Peyer's patch (tissue), 4 donors: ENCODE measurements at regions not wholly inside any gene's neighbourhood (a gene's known extent, or its start where the extent isn't known, plus 50 kb on each side); places are given as distances from the start of the nearest gene placed in this dataset.

Experiments
- DNase-seq, 3 donors: peaks; one replicate each; pipeline ENCODE4 v3.0.0-alpha.2; 2017 to 2019
- H3K27ac ChIP-seq, 4 donors: fragments of 200-600 bp; sonication (generic); one replicate each; pipeline ENCODE4 v1.5.1; 2016 to 2019
- H3K27me3 ChIP-seq, 2 donors: fragments of 200-600 bp; sonication (generic); one replicate each; pipeline ENCODE4 v1.5.1; 2019
- H3K36me3 ChIP-seq, 3 donors: fragments of 200-600 bp; sonication (generic); one replicate each; pipeline ENCODE4 v1.5.1; 2016 to 2019
- H3K4me1 ChIP-seq, 4 donors: fragments of 200-600 bp; sonication (generic); one replicate each; pipeline ENCODE4 v1.5.1; 2016 to 2019
- H3K4me3 ChIP-seq, 4 donors: fragments of 200-600 bp; sonication (generic); 1 replicate in 3 of 4; 2 replicates in 1 of 4; pipeline ENCODE4 v1.5.1; 2016 to 2019; ENCODE audit warnings: mild to moderate bottlenecking in 1 of 4
- H3K9me3 ChIP-seq, 4 donors: fragments of 200-600 bp; sonication (generic); one replicate each; pipeline ENCODE4 v1.5.1; 2016 to 2019; ENCODE audit warnings: mild to moderate bottlenecking in 1 of 4
- POLR2A ChIP-seq, 2 donors: fragments of 450-650 bp; IDR thresholded peaks; one replicate each; pipeline ENCODE4 v1.5.1; 2017; ENCODE audit warnings: antibody characterized with exemption in 2 of 2, mild to moderate bottlenecking in 2 of 2, moderate library complexity in 2 of 2
- TF ChIP-seq, protein P1 (sequence below), 6 experiments: fragments of 450-650 bp in 4 of 6; fragments of 200-600 bp in 2 of 6; sonication (generic) in 1 of 6; IDR thresholded peaks; one replicate each; pipeline ENCODE4 v1.5.1; 2017 to 2019; ENCODE audit warnings: antibody characterized with exemption in 6 of 6, mild to moderate bottlenecking in 3 of 6, moderate library complexity in 1 of 6

DNA sequence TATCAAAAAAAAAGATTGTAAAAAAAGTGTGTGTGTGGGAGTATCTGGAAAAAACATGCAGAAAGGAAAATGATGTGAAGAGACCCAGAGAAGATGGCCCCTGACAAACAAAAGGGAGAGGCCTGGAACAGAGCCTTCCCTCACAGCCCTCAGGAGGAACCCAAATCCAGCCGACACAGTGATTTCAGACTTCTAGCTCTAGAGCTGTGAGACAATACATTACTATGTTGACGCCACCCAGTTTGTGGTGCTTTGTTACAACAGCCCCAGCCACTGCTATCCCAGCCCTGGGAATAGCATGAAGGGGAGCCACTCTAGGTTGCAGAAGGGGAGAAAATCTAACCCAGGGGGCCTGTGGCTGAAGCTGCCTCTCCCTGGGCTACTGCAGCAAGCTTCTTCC, 59.0 kb upstream of the ZBTB7C start:
- TF ChIP-seq, protein P1, sequence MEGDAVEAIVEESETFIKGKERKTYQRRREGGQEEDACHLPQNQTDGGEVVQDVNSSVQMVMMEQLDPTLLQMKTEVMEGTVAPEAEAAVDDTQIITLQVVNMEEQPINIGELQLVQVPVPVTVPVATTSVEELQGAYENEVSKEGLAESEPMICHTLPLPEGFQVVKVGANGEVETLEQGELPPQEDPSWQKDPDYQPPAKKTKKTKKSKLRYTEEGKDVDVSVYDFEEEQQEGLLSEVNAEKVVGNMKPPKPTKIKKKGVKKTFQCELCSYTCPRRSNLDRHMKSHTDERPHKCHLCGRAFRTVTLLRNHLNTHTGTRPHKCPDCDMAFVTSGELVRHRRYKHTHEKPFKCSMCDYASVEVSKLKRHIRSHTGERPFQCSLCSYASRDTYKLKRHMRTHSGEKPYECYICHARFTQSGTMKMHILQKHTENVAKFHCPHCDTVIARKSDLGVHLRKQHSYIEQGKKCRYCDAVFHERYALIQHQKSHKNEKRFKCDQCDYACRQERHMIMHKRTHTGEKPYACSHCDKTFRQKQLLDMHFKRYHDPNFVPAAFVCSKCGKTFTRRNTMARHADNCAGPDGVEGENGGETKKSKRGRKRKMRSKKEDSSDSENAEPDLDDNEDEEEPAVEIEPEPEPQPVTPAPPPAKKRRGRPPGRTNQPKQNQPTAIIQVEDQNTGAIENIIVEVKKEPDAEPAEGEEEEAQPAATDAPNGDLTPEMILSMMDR (IDR thresholded peaks at IDR 0.05): no peak
- TF ChIP-seq POLR2A (IDR thresholded peaks at IDR 0.05): no peak
- Histone ChIP-seq H3K9me3 (no peaks in the 10 kb centered on the region), H3K27ac (no peak overlapping the region), H3K4me1 (no peaks in the 10 kb centered on the region), H3K36me3 (no peaks in the 10 kb centered on the region), H3K27me3 (no peaks in the 10 kb centered on the region), H3K4me3 (no peak overlapping the region)
- no peak for DNase-seq

DNA sequence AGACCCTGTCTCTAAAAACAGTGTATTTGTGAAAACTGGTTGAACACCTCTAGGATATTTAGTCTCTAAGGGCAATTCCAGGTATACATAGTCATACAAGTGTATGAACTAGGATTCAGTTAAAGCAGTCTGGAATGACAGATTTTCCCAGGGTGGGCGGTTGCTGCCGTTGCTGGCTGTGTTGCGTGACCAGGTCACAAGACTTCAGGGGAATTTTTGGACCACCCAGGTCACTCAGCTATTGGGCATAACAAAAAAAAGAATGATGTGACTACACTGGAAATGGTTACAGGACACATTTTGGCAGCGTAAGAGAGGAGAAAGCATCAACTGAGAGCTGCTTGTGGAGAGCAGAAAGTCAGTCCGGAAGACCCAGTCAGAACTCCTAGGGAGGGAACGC, 58.0 kb upstream of the ZBTB7C start:
- no peak overlapping the region for H3K27ac ChIP-seq
- no peaks in the 10 kb centered on the region for H3K4me1 ChIP-seq
- H3K36me3 ChIP-seq: no peaks in the 10 kb centered on the region
- no peaks in the 10 kb centered on the region for H3K27me3 ChIP-seq
- no peak overlapping the region for H3K4me3 ChIP-seq
- H3K9me3 ChIP-seq: no peaks in the 10 kb centered on the region
- DNase-seq: no peak
- TF ChIP-seq, protein P1 (IDR thresholded peaks at IDR 0.05): no peak
- TF ChIP-seq POLR2A (IDR thresholded peaks at IDR 0.05): no peak

DNA sequence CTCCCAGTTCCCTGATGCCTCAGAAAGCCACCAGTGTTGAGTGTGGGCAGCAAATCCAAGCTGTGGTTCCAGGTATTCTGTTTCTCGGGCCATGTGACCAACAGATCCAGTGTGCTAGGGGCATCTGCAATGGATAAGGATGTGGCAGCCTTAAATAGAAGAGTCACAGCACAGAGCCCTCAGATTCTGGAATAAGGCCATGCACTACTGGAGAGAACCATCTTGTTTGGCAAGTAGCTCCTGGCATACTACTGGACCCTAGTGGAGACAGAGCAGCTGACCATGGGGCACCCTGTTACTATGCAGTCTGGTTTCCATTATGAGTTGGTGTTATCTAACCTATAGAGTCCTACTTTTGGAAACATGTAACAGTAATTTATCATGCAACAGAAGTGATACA, 53.3 kb upstream of the ZBTB7C start:
- Histone ChIP-seq H3K36me3 (no peaks in the 10 kb centered on the region), H3K27ac (no peak overlapping the region), H3K9me3 (no peaks in the 10 kb centered on the region), H3K27me3 (no peaks in the 10 kb centered on the region), H3K4me1 (peaks cover 0 to 4% (median 0%) of the 10 kb centered on the region in 4 donors), H3K4me3 (no peak overlapping the region)
- TF ChIP-seq, protein P1 (IDR thresholded peaks at IDR 0.05): no peak
- no peak for TF ChIP-seq POLR2A (IDR thresholded peaks at IDR 0.05)
- DNase-seq: no peak

DNA sequence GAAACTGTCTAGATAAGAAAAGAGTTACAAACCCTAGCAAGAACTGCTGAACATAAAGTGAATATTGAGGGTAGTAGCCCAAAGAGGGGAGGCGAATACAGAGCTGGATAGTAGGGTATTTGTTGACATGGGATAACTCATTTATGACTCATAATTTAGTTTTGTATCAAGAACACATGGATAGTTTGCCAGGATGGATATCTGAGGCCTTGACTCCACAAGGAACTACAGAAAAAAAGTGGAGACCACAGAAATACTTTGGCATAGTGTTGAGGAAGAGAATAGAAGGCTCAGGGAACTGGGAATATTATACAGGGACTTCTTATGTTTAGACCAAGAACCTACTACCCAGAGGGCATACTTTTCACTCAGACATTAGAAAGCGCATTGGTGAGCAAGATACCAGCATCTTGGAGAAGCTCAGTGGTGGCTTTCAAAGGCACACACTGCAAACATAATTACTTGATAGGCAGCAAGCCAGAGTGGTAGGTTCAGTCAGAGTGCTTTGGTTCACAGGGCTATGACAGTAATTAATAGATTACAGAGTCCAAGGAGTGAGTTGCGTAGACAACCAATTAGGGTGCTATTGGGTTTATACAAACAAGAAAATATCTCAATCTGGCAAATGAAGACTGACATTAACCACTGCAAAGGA, 51.9 kb upstream of the ZBTB7C start:
- no peaks in the 10 kb centered on the region for H3K9me3 ChIP-seq
- H3K4me1 ChIP-seq: peaks cover 0 to 10% (median 0%) of the 10 kb centered on the region in 4 donors
- no peak overlapping the region for H3K27ac ChIP-seq
- H3K4me3 ChIP-seq: no peak overlapping the region
- TF ChIP-seq, protein P1 (IDR thresholded peaks at IDR 0.05): no peak
- TF ChIP-seq POLR2A (IDR thresholded peaks at IDR 0.05): no peak
- no peaks in the 10 kb centered on the region for H3K27me3 ChIP-seq
- no peaks in the 10 kb centered on the region for H3K36me3 ChIP-seq
- DNase-seq: no peak

DNA sequence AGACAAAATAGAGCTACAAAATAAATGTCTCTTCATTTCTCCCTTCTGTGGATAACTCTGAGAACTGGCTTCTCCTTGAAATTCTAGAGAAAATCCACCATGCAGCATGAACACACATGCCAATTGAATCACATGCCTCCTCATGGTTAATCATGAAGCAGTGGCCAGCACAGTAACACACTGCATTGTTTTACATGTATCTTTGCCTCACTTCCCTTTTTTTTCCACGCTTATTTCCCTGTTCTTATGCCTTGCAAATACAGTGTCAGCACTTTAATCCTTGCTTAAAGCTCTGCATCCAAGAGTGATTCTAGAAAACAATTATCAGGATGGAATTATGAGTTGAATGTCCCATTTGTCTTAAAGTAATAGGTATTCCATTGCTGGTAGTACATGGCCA, 50.3 kb upstream of the ZBTB7C start:
- no peaks in the 10 kb centered on the region for H3K9me3 ChIP-seq
- TF ChIP-seq, protein P1 (IDR thresholded peaks at IDR 0.05): no peak
- no peak for TF ChIP-seq POLR2A (IDR thresholded peaks at IDR 0.05)
- DNase-seq: no peak
- no peak overlapping the region for H3K4me3 ChIP-seq
- no peak overlapping the region for H3K27ac ChIP-seq
- no peaks in the 10 kb centered on the region for H3K27me3 ChIP-seq
- H3K36me3 ChIP-seq: no peaks in the 10 kb centered on the region
- H3K4me1 ChIP-seq: peaks cover 0 to 19% (median 0%) of the 10 kb centered on the region in 4 donors

DNA sequence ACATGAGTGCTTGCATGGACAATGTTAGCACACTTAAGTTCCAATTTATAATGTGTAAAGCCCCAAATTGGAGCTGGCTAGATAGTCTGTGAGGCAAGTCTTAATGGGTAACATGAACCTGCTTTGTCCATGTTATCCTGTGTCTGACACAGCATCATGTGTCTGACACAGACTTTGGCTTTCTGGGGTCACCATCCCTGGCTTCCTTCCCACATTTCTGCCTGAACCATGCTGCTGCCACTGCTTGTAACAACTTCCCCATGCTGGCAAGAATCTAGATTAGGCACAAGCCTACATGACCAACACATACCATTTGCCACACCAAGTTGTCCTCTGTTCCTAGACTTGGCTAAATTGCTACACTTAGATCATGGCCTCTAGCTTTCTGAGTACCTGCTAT, 49.8 kb upstream of the ZBTB7C start:
- DNase-seq: no peak
- Histone ChIP-seq H3K27me3 (no peaks in the 10 kb centered on the region), H3K36me3 (no peaks in the 10 kb centered on the region), H3K4me1 (peaks cover 0 to 19% (median 0%) of the 10 kb centered on the region in 4 donors), H3K9me3 (no peaks in the 10 kb centered on the region), H3K4me3 (no peak overlapping the region), H3K27ac (no peak overlapping the region)
- no peak for TF ChIP-seq POLR2A (IDR thresholded peaks at IDR 0.05)
- TF ChIP-seq, protein P1 (IDR thresholded peaks at IDR 0.05): no peak
